MG63 (cell line): ENCODE measurements at regions not wholly inside any gene's neighbourhood (a gene's known extent, or its start where the extent isn't known, plus 50 kb on each side); places are given as distances from the start of the nearest gene placed in this dataset.
"Not testable (repeated sequence)": the region's sequence is repeated elsewhere in the genome, so short reads cannot be mapped to it uniquely, and the experiment has no call there.

Source experiments
- DNase-seq: peaks from one replicate; pipeline ENCODE4 v3.0.0-alpha.2; 2020
- H3K27me3 ChIP-seq: fragments of 250-450 bp; sonication (Bioruptor Pico); 2 replicates; pipeline ENCODE4 v1.5.1; 2020; ENCODE audit warnings: mild to moderate bottlenecking, moderate library complexity
- H3K36me3 ChIP-seq: fragments of 250-450 bp; sonication (Bioruptor Pico); 2 replicates; pipeline ENCODE4 v1.5.1; 2020; ENCODE audit warnings: mild to moderate bottlenecking, moderate library complexity
- H3K4me3 ChIP-seq: fragments of 250-450 bp; sonication (Bioruptor Pico); 2 replicates; pipeline ENCODE4 v1.5.1; 2020; ENCODE audit warnings: mild to moderate bottlenecking, moderate library complexity
- H3K9me3 ChIP-seq: fragments of 250-450 bp; sonication (Bioruptor Pico); 2 replicates; pipeline ENCODE4 v1.5.1; 2020; ENCODE audit warnings: mild to moderate bottlenecking, moderate library complexity

DNA sequence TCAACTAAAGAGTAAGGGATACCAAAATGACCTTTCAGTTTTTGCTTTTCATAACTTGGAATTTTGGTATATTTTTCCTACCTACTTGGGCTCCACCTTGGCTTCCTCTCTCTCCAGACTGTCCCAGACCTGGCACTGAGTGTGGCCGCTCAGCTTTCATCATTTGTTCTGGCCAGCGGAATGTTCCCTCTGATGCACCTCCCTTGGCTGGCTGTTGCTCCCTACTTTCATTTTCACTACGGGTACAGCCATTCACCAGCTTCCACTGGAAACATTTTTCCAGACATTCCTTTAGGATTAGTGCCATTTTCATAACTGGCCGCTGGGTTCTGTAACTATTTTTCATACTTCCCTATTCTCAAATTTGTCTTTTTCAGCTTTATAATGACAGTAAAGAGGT, 487.4 kb downstream of the TENT5A start:
- H3K36me3 ChIP-seq = no peaks in the 10 kb centered on the region
- H3K4me3 ChIP-seq = peak overlapping the region; percentile 39
- peak; percentile 68 for DNase-seq
- no peaks in the 10 kb centered on the region for H3K27me3 ChIP-seq
- H3K9me3 ChIP-seq = no peaks in the 10 kb centered on the region

- Histone ChIP-seq H3K27me3 (no peaks in the 10 kb centered on the region), H3K9me3 (no peaks in the 10 kb centered on the region), H3K4me3 (no peak overlapping the region), H3K36me3 (no peaks in the 10 kb centered on the region)
- no peak for DNase-seq
These were observed 488.8 kb downstream of the TENT5A start for GRCh38 chr6:81263531-81264168.

- Histone ChIP-seq H3K36me3 (no peaks in the 10 kb centered on the region), H3K4me3 (no peak overlapping the region), H3K9me3 (no peaks in the 10 kb centered on the region), H3K27me3 (no peaks in the 10 kb centered on the region)
- no peak for DNase-seq
These were observed 489.8 kb downstream of the TENT5A start for GRCh38 chr6:81262656-81263055.

GRCh38 chr6:81256223-81256622, 496.3 kb downstream of the TENT5A start:
- H3K4me3 ChIP-seq, DNase-seq, H3K27me3 ChIP-seq, H3K36me3 ChIP-seq, H3K9me3 ChIP-seq: not testable (repeated sequence)

DNA sequence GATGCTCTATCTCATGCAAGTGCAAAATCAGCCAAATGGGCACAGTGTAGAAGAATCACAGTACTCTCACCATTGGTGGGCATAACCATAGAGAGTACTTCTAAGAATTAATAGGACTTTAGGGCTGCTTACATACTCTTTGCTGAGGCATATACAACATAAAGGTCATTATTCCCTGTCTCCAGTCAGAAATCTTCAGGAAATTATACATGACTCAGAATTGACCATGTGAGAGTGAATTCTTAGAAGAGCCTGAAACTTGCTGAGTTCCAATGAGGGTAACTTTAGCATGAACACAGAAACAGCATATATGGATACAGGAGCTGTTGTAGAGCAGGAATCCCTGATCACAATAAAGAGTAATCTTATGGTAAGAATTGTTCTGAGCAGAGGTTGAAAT, 498.7 kb downstream of the TENT5A start:
- Histone ChIP-seq H3K9me3 (no peaks in the 10 kb centered on the region; the same call in 1 of the 2 replicates), H3K36me3 (no peaks in the 10 kb centered on the region), H3K4me3 (no peak overlapping the region), H3K27me3 (no peaks in the 10 kb centered on the region)
- no peak for DNase-seq

DNA sequence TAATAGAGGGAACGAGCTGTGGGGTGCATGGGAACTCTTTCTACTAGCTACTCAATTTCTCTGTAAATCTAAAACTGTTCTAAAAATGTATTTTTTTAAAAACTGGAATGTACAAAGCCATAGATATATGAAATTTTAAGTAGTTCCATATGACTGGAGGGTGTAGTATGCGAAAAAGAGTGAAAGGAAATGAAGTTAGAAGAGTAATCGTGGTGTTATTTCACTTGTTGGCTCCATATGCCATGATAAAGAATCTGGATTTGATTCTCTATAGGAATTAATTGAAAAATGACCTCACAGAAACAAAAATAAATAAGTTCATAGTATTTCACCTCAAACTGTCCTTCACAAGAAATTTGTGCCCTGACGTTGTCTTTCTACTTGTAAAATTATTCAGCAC, 500.2 kb downstream of the TENT5A start:
- H3K36me3 ChIP-seq = no peaks in the 10 kb centered on the region
- no peaks in the 10 kb centered on the region for H3K27me3 ChIP-seq
- DNase-seq = no peak
- no peaks in the 10 kb centered on the region; the same call in 1 of the 2 replicates for H3K9me3 ChIP-seq
- no peak overlapping the region for H3K4me3 ChIP-seq

DNA sequence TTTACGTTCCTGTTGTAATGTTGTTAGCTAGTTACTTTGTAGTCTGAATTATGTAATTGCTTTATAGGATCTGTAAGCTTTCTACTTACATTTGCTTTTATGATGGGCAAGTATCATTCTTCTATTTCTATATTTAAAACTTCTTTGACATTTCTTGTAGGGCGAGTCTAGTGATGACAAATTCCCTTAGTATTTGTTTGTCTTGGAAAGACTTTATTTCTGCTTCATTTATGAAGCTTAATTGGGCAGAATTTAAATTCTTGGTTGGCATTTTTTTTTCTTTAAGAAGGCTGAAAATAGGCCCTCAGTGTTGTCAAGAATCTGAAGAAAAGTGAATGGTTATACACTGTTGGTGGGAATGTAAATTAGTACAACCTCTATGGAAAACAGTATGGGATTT, 506.3 kb downstream of the TENT5A start:
- no peak overlapping the region for H3K4me3 ChIP-seq
- H3K9me3 ChIP-seq = no peaks in the 10 kb centered on the region
- H3K36me3 ChIP-seq = no peaks in the 10 kb centered on the region
- no peaks in the 10 kb centered on the region for H3K27me3 ChIP-seq
- no peak for DNase-seq

- no peak for DNase-seq
- no peak overlapping the region for H3K4me3 ChIP-seq
- H3K27me3 ChIP-seq = no peaks in the 10 kb centered on the region
- H3K9me3 ChIP-seq = no peaks in the 10 kb centered on the region
- H3K36me3 ChIP-seq = no peaks in the 10 kb centered on the region
These were observed 509.9 kb downstream of the TENT5A start for GRCh38 chr6:81242624-81243023.

GRCh38 chr6:81241126-81242041, 511.1 kb downstream of the TENT5A start:
- DNase-seq = no peak
- H3K9me3 ChIP-seq = no peaks in the 10 kb centered on the region
- no peak overlapping the region for H3K4me3 ChIP-seq

DNA sequence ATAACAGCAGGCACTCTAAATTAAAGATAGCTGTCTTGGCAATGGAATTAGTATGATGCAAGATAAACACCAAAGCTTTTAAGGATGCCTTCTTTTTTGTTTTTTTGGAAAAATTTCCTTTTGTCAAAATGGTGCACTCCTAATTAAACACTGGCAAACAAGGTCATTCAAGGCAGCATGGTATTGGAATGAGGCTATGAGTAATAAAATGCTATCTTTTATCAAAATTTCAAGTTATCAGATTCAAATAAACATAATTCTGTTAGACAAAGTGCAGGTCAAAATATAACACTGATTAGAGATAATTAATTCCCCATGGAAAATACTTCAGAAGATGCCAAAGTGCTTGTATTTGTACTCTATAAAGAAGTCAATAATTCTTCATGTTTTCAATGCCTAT, 514.1 kb downstream of the TENT5A start:
- Histone ChIP-seq H3K9me3 (no peaks in the 10 kb centered on the region), H3K27me3 (no peaks in the 10 kb centered on the region), H3K36me3 (no peaks in the 10 kb centered on the region), H3K4me3 (no peak overlapping the region)
- no peak for DNase-seq

More at GRCh38 chr6:81241126-81242041, 511.1 kb downstream of the TENT5A start:
- Histone ChIP-seq H3K27me3 (no peaks in the 10 kb centered on the region), H3K36me3 (no peaks in the 10 kb centered on the region)

DNA sequence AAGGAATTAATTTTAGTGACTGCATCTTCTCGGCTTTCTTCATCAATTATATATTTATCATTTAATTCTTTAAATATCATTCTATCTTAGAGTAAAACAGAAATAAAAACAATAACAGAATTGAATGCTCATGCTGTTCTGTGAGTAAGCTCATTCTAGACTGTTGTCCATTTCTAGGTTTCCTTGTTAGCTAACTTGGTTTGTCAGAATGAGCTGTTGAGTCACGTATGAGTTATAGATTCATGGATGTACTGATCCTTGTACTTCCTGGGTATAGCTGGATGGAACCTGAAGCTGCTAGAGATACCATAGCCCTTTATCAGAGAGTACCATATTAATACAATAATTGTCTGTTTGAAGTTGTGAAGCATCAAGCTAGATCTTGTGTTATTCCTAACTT, 515.3 kb downstream of the TENT5A start:
- Histone ChIP-seq H3K27me3 (no peaks in the 10 kb centered on the region), H3K4me3 (no peak overlapping the region), H3K36me3 (no peaks in the 10 kb centered on the region), H3K9me3 (no peaks in the 10 kb centered on the region)
- DNase-seq = no peak

DNA sequence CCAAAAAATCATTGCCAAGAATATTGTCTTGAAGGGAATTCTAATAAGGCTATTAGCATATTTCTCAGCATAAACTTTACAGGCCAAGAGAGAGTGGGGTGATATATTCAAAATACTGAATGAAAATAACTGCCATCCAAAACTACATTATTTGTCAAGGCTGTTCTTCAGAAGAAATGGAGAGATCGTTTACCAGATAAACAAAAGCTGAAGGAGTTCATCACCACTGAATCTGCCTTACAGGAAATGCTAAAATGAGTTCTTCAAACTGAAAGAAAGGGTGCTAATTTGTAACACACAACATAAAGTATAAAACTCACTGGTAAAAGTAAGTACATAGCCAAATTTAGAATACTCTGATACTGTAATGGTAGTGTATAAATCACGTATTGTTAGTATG, 517.0 kb downstream of the TENT5A start:
- no peak for DNase-seq
- Histone ChIP-seq H3K27me3 (no peaks in the 10 kb centered on the region), H3K36me3 (no peaks in the 10 kb centered on the region), H3K4me3 (no peak overlapping the region), H3K9me3 (no peaks in the 10 kb centered on the region)

DNA sequence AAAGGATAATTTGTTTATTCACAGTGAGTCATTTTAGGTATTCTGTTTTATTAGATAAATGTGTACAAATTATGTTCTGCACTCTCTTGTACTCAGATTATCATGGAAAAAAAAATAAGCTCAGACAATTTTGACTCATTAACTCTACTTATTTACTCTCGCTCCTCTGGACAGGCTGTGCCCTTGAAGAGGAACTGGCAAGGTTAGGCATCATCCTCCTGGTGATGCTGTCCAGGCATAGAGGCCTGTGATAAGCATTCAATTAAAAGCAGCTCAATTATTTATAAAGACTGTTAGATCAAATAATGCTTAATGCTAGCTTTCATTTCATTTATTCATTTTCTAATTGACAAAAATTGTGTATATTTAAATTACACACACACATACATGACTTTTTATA, 518.5 kb downstream of the TENT5A start:
- DNase-seq = no peak
- H3K9me3 ChIP-seq = no peaks in the 10 kb centered on the region

GRCh38 chr6:81228912-81229555, 523.4 kb downstream of the TENT5A start:
- Histone ChIP-seq H3K36me3 (no peaks in the 10 kb centered on the region), H3K4me3 (no peak overlapping the region), H3K27me3 (no peaks in the 10 kb centered on the region), H3K9me3 (no peaks in the 10 kb centered on the region)
- no peak for DNase-seq

More for the DNA sequence above, 518.5 kb downstream of the TENT5A start:
- Histone ChIP-seq H3K27me3 (no peaks in the 10 kb centered on the region), H3K4me3 (no peak overlapping the region), H3K36me3 (no peaks in the 10 kb centered on the region)

GRCh38 chr6:81226957-81227356, 525.5 kb downstream of the TENT5A start:
- Histone ChIP-seq H3K36me3 (no peaks in the 10 kb centered on the region), H3K9me3 (no peaks in the 10 kb centered on the region), H3K27me3 (no peaks in the 10 kb centered on the region), H3K4me3 (no peak overlapping the region)
- DNase-seq = no peak

DNA sequence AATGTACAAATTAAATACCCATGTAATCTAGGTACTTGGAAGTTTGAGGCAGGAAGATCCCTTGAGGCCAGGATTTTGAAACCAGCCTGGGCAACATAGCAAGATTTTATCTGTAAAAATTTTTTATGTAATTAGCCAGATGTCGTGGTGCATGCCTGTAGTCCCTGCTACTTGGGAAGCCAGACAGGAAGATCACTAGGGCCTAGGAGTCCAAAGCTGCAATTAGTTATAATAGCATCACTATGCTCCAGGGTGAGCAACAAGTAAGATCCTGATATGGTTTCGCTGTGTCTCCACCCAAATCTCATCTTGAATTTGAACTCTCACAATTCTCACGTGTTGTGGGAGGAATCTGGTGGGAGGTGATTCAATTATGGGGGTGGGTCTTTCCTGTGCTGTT, 535.8 kb downstream of the TENT5A start:
- Histone ChIP-seq H3K36me3 (no peaks in the 10 kb centered on the region), H3K27me3 (no peaks in the 10 kb centered on the region), H3K4me3 (no peak overlapping the region), H3K9me3 (no peaks in the 10 kb centered on the region)
- no peak for DNase-seq

GRCh38 chr6:81215092-81215432, 537.4 kb downstream of the TENT5A start:
- DNase-seq = no peak
- Histone ChIP-seq H3K27me3 (no peaks in the 10 kb centered on the region), H3K36me3 (no peaks in the 10 kb centered on the region), H3K9me3 (no peaks in the 10 kb centered on the region), H3K4me3 (no peak overlapping the region)
